Adrenal gland (tissue), 5 donors: ENCODE measurements at regions not wholly inside any gene's neighbourhood (a gene's known extent, or its start where the extent isn't known, plus 50 kb on each side); places are given as distances from the start of the nearest gene placed in this dataset.

ENCODE experiments used
- CTCF ChIP-seq, 6 experiments: fragments of 450-650 bp in 4 of 6; fragments of 200-600 bp in 2 of 6; sonication (generic) in 1 of 6; IDR thresholded peaks; 1 replicate in 5 of 6; 2 replicates in 1 of 6; pipeline versions ENCODE4 v1.5.1 to v1.8.0; 2016 to 2021; ENCODE audit warnings: antibody characterized with exemption in 6 of 6, mild to moderate bottlenecking in 2 of 6, moderate library complexity in 1 of 6
- POLR2A ChIP-seq, 2 donors: fragments of 450-650 bp; IDR thresholded peaks; one replicate each; pipeline ENCODE4 v1.6.1; 2017; ENCODE audit warnings: antibody characterized with exemption in 2 of 2, mild to moderate bottlenecking in 2 of 2, moderate library complexity in 1 of 2
- donor health status: DM: no; HTN: no; CAD: no.

- TF ChIP-seq CTCF (IDR thresholded peaks at IDR 0.05) (no peak), POLR2A (IDR thresholded peaks at IDR 0.05) (no peak)
These were observed 560.8 kb upstream of the IMPG1 start for GRCh38 chr6:76633259-76633658.
